ENCODE measurements at regions not wholly inside any gene's neighbourhood (a gene's known extent, or its start where the extent isn't known, plus 50 kb on each side); places are given as distances from the start of the nearest gene placed in this dataset.

DNA sequence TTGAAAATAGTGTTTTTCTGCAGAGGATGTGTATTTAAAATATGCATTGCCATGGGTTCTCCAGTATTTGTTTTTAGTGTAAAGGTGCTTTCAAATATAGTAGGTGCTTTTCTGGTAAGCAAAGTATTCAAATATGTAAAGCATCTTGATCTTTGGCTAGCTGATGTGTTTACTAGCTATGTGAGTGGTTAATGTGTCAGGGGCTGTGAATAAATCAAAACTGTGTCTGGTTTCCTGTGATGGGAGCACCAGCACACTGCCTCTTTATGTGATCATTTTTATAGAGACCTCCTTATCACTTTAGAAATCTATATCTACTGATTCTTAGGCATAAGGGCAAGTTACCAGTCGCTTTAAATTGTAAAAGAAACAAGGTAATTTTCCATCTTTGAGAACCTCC is 388.9 kb upstream of the MAN1A1 start:
- DNase-seq (ENCODE audit: low read depth, low spot score) (no peak), FAIRE-seq (no peak)
- Histone ChIP-seq H4K20me1 (ENCODE audit: control insufficient read depth, extremely low read depth, insufficient read depth, low read length) (no peaks in the 10 kb centered on the region), H3K9ac (ENCODE audit: control insufficient read depth, extremely low read depth, insufficient read depth, low read length) (no peak overlapping the region), H3K27me3 (ENCODE audit: control insufficient read depth, extremely low read depth, insufficient read depth, low read length) (no peaks in the 10 kb centered on the region), H3K36me3 (ENCODE audit: control insufficient read depth in 2 of 2, extremely low read depth in 1 of 2, insufficient read depth in 2 of 2, low read length in 2 of 2) (no peaks in the 10 kb centered on the region), H3K9me3 (ENCODE audit: control insufficient read depth, low read depth, low read length) (no peaks in the 10 kb centered on the region), H3K4me3 (ENCODE audit: control insufficient read depth in 2 of 3, extremely low read depth in 1 of 3, insufficient read depth in 2 of 3, low read depth in 1 of 3, low read length in 3 of 3) (no peak overlapping the region), H3K27ac (ENCODE audit: control insufficient read depth, insufficient read depth, low read length) (no peak overlapping the region), H2AFZ (ENCODE audit: control insufficient read depth, low read length) (no peak overlapping the region), H3K4me1 (ENCODE audit: control insufficient read depth, extremely low read depth, insufficient read depth, low read length) (no peaks in the 10 kb centered on the region), H3K4me2 (ENCODE audit: control insufficient read depth, extremely low read depth, insufficient read depth, low read depth, low read length) (no peak overlapping the region), H3K79me2 (ENCODE audit: control insufficient read depth, insufficient read depth, low read length) (no peaks in the 10 kb centered on the region), H3K9me1 (ENCODE audit: control insufficient read depth, extremely low read depth, insufficient read depth, low read length) (no peaks in the 10 kb centered on the region)
- no peak for TF ChIP-seq EZH2 (IDR thresholded peaks at IDR 0.05; ENCODE audit: low read length)
- TF ChIP-seq CTCF (optimal IDR thresholded peaks at IDR 0.05 in 1 of 3, IDR thresholded peaks at IDR 0.05 in 1 of 3, conservative IDR thresholded peaks at IDR 0.05 in 1 of 3; ENCODE audit: extremely low read depth in 1 of 3, insufficient read depth in 2 of 3, low read length in 3 of 3): no peak
- dilution Hi-C loops (cut with MboI; ENCODE audit: extremely low pct_ligation_motif_present, low sequenced_read_pairs): no loop called here

DNA sequence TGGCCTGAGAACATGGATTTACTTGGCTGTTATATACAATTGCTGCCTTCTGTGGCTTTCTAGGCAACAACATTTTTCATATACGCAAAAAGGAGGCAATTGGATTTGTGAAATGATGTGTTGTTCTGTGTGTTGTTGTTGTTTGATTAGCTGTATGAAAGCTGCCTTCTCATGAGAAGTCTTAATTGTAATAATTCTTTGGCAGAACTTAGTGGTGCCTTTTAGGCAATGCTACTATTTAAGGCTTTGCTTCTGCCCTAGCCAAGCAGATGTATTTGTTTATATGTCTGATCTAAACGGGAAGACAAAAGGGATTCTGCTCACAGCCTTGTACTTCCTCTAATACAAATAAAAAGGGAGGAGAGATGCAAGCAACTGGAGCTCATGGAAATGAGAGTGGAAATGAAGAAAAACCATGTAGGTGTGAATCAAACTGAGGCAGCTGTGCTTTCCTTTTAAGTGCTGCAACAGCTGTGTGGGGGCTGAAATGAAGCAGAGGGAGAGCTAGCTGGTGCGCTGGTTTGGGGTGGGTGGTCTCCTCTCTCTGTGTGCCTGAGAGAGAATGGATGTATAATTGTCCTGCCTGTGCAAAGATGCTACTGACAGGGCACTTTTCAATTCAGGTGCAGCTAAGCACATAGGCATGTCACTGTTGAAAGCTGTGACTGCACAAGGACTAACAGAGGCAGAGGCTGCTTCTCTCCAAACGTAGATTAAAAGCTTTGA is 386.9 kb upstream of the MAN1A1 start:
- no peaks in the 10 kb centered on the region for H4K20me1 ChIP-seq (ENCODE audit: control insufficient read depth, extremely low read depth, insufficient read depth, low read length)
- DNase-seq (ENCODE audit: low read depth, low spot score) (no peak), FAIRE-seq (no peak)
- H3K27me3 ChIP-seq (ENCODE audit: control insufficient read depth, extremely low read depth, insufficient read depth, low read length): no peaks in the 10 kb centered on the region
- H3K36me3 ChIP-seq (ENCODE audit: control insufficient read depth in 2 of 2, extremely low read depth in 1 of 2, insufficient read depth in 2 of 2, low read length in 2 of 2): no peaks in the 10 kb centered on the region
- no peak overlapping the region for H3K27ac ChIP-seq (ENCODE audit: control insufficient read depth, insufficient read depth, low read length)
- TF ChIP-seq EZH2 (IDR thresholded peaks at IDR 0.05; ENCODE audit: low read length): no peak
- TF ChIP-seq CTCF (optimal IDR thresholded peaks at IDR 0.05 in 1 of 3, IDR thresholded peaks at IDR 0.05 in 1 of 3, conservative IDR thresholded peaks at IDR 0.05 in 1 of 3; ENCODE audit: extremely low read depth in 1 of 3, insufficient read depth in 2 of 3, low read length in 3 of 3): no peak
- H3K9ac ChIP-seq (ENCODE audit: control insufficient read depth, extremely low read depth, insufficient read depth, low read length): no peak overlapping the region
- H3K9me1 ChIP-seq (ENCODE audit: control insufficient read depth, extremely low read depth, insufficient read depth, low read length): no peaks in the 10 kb centered on the region
- H3K4me2 ChIP-seq (ENCODE audit: control insufficient read depth, extremely low read depth, insufficient read depth, low read depth, low read length): no peak overlapping the region
- no peaks in the 10 kb centered on the region for H3K9me3 ChIP-seq (ENCODE audit: control insufficient read depth, low read depth, low read length)
- dilution Hi-C loops (cut with MboI; ENCODE audit: extremely low pct_ligation_motif_present, low sequenced_read_pairs): no loop called here
- no peak overlapping the region for H3K4me3 ChIP-seq (ENCODE audit: control insufficient read depth in 2 of 3, extremely low read depth in 1 of 3, insufficient read depth in 2 of 3, low read depth in 1 of 3, low read length in 3 of 3)
- H2AFZ ChIP-seq (ENCODE audit: control insufficient read depth, low read length): no peak overlapping the region
- H3K79me2 ChIP-seq (ENCODE audit: control insufficient read depth, insufficient read depth, low read length): no peaks in the 10 kb centered on the region
- H3K4me1 ChIP-seq (ENCODE audit: control insufficient read depth, extremely low read depth, insufficient read depth, low read length): no peaks in the 10 kb centered on the region

Data from keratinocyte (primary cell).